ENCODE measurements at regions not wholly inside any gene's neighbourhood (a gene's known extent, or its start where the extent isn't known, plus 50 kb on each side); places are given as distances from the start of the nearest gene placed in this dataset.

DNA sequence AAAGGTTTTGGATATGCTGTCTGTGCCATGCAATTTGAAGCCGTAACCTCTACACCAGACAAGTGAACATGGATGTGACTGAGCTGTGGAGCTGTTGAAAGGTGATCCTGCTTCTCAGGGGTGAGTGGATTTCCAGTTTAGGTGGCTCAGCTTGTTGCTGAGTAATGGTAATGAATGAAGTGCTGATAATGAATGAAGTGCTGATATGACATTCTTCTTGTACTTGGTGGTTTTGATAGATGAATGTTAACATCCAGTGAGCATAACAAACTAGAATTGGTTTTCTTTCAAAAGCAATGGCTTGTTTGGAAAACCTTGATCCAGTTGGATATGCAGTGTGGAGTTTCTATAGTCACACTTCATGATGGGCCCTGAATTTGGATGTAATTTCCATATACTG is 89.7 kb upstream of the FZD8 start:
- TF ChIP-seq EZH2 (IDR thresholded peaks at IDR 0.05; ENCODE audit: low read length, missing control alignments), result no peak
- TF ChIP-seq, protein P1, sequence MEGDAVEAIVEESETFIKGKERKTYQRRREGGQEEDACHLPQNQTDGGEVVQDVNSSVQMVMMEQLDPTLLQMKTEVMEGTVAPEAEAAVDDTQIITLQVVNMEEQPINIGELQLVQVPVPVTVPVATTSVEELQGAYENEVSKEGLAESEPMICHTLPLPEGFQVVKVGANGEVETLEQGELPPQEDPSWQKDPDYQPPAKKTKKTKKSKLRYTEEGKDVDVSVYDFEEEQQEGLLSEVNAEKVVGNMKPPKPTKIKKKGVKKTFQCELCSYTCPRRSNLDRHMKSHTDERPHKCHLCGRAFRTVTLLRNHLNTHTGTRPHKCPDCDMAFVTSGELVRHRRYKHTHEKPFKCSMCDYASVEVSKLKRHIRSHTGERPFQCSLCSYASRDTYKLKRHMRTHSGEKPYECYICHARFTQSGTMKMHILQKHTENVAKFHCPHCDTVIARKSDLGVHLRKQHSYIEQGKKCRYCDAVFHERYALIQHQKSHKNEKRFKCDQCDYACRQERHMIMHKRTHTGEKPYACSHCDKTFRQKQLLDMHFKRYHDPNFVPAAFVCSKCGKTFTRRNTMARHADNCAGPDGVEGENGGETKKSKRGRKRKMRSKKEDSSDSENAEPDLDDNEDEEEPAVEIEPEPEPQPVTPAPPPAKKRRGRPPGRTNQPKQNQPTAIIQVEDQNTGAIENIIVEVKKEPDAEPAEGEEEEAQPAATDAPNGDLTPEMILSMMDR (conservative IDR thresholded peaks at IDR 0.05 in 1 of 2, IDR thresholded peaks at IDR 0.05 in 1 of 2; ENCODE audit: low read depth in 1 of 2, low read length in 2 of 2), result no peak
- no peak overlapping the region for H3K4me2 ChIP-seq (ENCODE audit: extremely low read depth, insufficient read depth, low read length)
- H3K4me3 ChIP-seq (replicated peaks in 1 of 4; ENCODE audit: control extremely low read depth in 1 of 4, insufficient read depth in 1 of 4, low read depth in 3 of 4, low read length in 4 of 4), result no peak overlapping the region
- no peaks in the 10 kb centered on the region for H3K36me3 ChIP-seq (ENCODE audit: control insufficient read depth, insufficient read depth, low read length)
- H2AFZ ChIP-seq (ENCODE audit: low read length), result no peak overlapping the region
- no peaks in the 10 kb centered on the region for H3K9me3 ChIP-seq (ENCODE audit: control insufficient read depth, insufficient read depth, low read depth, low read length)
- no peak for DNase-seq (ENCODE audit: low read depth in 2 of 2)
- H3K4me1 ChIP-seq (ENCODE audit: control insufficient read depth, extremely low read depth, insufficient read depth, low read length), result no peaks in the 10 kb centered on the region
- no peaks in the 10 kb centered on the region for H4K20me1 ChIP-seq (ENCODE audit: control insufficient read depth, extremely low read depth, insufficient read depth, low read length)
- no peak overlapping the region for H3K9ac ChIP-seq (ENCODE audit: insufficient read depth, low read length)
- no peaks in the 10 kb centered on the region for H3K79me2 ChIP-seq (ENCODE audit: control insufficient read depth, insufficient read depth, low read length)
- H3K27ac ChIP-seq (ENCODE audit: insufficient read depth, low read length), result no peak overlapping the region
- no peaks in the 10 kb centered on the region for H3K27me3 ChIP-seq (ENCODE audit: control insufficient read depth, insufficient read depth, low read length)

DNA sequence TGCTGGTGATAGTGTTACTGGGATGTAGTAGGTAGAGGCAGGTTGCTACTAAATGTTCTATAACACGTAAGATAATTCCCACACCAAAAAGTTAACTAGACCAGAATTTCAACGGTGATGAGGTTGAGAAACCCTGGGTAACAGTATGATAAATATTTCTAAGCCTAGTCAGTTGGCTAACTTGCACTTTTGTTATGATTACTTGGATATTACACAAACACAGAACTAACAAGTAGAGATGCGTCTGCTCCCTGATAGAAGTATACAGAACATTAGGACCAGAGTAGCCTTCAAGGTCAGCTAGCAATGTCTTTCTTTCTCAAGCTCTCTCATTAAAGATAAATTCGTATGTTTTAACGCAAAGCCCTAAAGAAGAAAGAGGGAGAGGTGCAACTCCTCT is 86.2 kb upstream of the FZD8 start:
- Histone ChIP-seq H3K27ac (ENCODE audit: insufficient read depth, low read length) (no peak overlapping the region), H3K79me2 (ENCODE audit: control insufficient read depth, insufficient read depth, low read length) (no peaks in the 10 kb centered on the region), H3K9ac (ENCODE audit: insufficient read depth, low read length) (no peak overlapping the region), H4K20me1 (ENCODE audit: control insufficient read depth, extremely low read depth, insufficient read depth, low read length) (no peaks in the 10 kb centered on the region), H3K36me3 (ENCODE audit: control insufficient read depth, insufficient read depth, low read length) (no peaks in the 10 kb centered on the region), H3K4me1 (ENCODE audit: control insufficient read depth, extremely low read depth, insufficient read depth, low read length) (no peaks in the 10 kb centered on the region), H3K4me2 (ENCODE audit: extremely low read depth, insufficient read depth, low read length) (no peak overlapping the region), H3K9me3 (ENCODE audit: control insufficient read depth, insufficient read depth, low read depth, low read length) (no peaks in the 10 kb centered on the region), H2AFZ (ENCODE audit: low read length) (no peak overlapping the region), H3K4me3 (replicated peaks in 1 of 4; ENCODE audit: control extremely low read depth in 1 of 4, insufficient read depth in 1 of 4, low read depth in 3 of 4, low read length in 4 of 4) (no peak overlapping the region), H3K27me3 (ENCODE audit: control insufficient read depth, insufficient read depth, low read length) (no peaks in the 10 kb centered on the region)
- no peak for DNase-seq (ENCODE audit: low read depth in 2 of 2)
- TF ChIP-seq, protein P1 (conservative IDR thresholded peaks at IDR 0.05 in 1 of 2, IDR thresholded peaks at IDR 0.05 in 1 of 2; ENCODE audit: low read depth in 1 of 2, low read length in 2 of 2), result no peak
- TF ChIP-seq EZH2 (IDR thresholded peaks at IDR 0.05; ENCODE audit: low read length, missing control alignments), result no peak

DNA sequence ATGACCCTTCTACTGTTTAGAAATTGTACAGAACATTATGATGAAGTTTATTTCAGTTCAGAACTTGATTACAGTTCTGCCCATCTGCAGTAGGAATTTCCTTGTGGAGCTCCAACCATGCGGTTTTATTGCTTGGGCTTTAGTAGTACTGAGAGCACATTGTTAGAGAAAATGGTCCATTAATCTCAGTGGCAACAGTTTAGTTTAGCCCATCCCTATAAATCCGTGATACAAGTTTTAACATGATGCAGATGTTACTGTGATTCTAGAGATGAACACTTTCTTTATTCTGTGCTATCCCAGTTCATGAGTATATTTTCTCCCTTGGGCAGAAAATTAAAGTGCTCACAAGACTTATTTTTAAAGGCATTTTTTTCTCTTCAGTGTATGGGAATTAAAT is 84.8 kb upstream of the FZD8 start:
- TF ChIP-seq, protein P1 (conservative IDR thresholded peaks at IDR 0.05 in 1 of 2, IDR thresholded peaks at IDR 0.05 in 1 of 2; ENCODE audit: low read depth in 1 of 2, low read length in 2 of 2), result no peak
- no peak for TF ChIP-seq EZH2 (IDR thresholded peaks at IDR 0.05; ENCODE audit: low read length, missing control alignments)
- Histone ChIP-seq H3K9ac (ENCODE audit: insufficient read depth, low read length) (no peak overlapping the region), H3K36me3 (ENCODE audit: control insufficient read depth, insufficient read depth, low read length) (no peaks in the 10 kb centered on the region), H3K79me2 (ENCODE audit: control insufficient read depth, insufficient read depth, low read length) (no peaks in the 10 kb centered on the region), H2AFZ (ENCODE audit: low read length) (no peak overlapping the region), H3K27me3 (ENCODE audit: control insufficient read depth, insufficient read depth, low read length) (no peaks in the 10 kb centered on the region), H3K4me3 (replicated peaks in 1 of 4; ENCODE audit: control extremely low read depth in 1 of 4, insufficient read depth in 1 of 4, low read depth in 3 of 4, low read length in 4 of 4) (no peak overlapping the region), H4K20me1 (ENCODE audit: control insufficient read depth, extremely low read depth, insufficient read depth, low read length) (no peaks in the 10 kb centered on the region), H3K4me2 (ENCODE audit: extremely low read depth, insufficient read depth, low read length) (no peak overlapping the region), H3K9me3 (ENCODE audit: control insufficient read depth, insufficient read depth, low read depth, low read length) (no peaks in the 10 kb centered on the region), H3K4me1 (ENCODE audit: control insufficient read depth, extremely low read depth, insufficient read depth, low read length) (no peaks in the 10 kb centered on the region), H3K27ac (ENCODE audit: insufficient read depth, low read length) (no peak overlapping the region)
- DNase-seq (ENCODE audit: low read depth in 2 of 2), result no peak

Data from fibroblast of lung (primary cell).